Activated T-cell treated with anti-CD3 and anti-CD28 coated beads, Interleukin-2, amount 50 U/mL, for 48 hours (primary cell): ENCODE measurements at regions not wholly inside any gene's neighbourhood (a gene's known extent, or its start where the extent isn't known, plus 50 kb on each side); places are given as distances from the start of the nearest gene placed in this dataset.
"Not testable (repeated sequence)": the region's sequence is repeated elsewhere in the genome, so short reads cannot be mapped to it uniquely, and the experiment has no call there.

Experiments
- DNase-seq, 2 experiments: peaks; one replicate each; pipeline ENCODE4 v3.0.0-alpha.2; 2020

GRCh38 chrX:42432552-42432951, 345.4 kb downstream of the PPP1R2C start:
- no peak for DNase-seq

DNA sequence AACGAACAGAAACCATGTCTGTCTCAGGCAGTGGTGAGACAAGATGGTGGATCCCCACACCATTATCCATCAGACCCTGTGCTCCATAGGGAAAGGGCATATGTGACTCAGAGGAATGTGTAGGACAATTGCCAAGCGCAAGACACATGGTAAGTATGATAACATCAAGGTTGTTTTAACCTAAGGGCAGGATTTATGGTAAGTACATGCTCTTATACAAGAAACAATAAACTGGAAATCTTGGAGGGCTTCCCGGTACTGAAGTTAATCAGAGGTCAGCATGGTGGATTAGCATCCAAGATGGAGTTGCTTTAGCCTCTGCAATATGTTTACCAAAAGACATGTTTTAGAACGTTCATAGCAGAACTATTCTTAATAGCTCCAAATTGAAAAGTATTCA, 355.0 kb downstream of the PPP1R2C start:
- no peak for DNase-seq

DNA sequence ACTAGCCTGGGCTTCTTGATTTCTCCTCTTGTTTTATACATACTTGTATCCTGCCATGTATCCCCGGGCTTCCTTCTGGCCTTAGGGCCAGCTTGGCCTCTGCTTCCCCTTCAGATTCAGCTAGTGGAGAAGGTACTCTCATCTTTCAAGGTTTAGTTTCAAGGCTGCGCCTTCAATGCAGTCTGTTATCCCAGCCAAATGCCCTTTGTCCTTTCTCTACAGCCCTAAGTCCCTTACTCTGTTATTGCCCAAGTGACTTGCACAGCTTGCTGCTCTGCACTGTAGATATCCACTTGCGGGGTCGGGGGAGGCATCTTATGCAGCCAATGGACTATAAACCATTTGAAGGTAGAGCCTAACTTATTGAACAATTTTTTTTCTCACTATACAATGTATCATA, 357.5 kb downstream of the PPP1R2C start:
- DNase-seq = no peak

GRCh38 chrX:42415636-42416035, 362.3 kb downstream of the PPP1R2C start:
- DNase-seq = no peak

GRCh38 chrX:42414057-42414456, 363.9 kb downstream of the PPP1R2C start:
- no peak for DNase-seq

DNA sequence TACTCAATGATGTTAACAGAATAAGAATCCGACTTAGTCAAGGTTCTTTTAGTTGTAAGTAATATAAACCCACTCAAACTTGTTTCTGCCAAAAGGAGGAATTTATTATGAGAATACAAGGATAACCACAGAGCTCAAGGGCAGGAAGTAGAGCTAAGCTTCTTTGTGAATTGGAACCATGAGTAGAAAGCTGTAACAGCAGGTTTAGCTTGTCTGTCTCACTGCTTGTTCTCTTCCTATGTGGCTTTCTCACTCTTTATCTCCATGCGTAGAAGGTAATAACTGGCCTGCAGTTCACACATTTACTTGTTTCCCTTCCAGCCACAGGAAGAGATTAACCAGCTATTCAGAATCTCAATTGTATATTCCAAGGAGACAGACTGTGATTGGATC, 378.3 kb downstream of the PPP1R2C start:
- DNase-seq = no peak

- DNase-seq = no peak
These were observed 378.9 kb downstream of the PPP1R2C start for GRCh38 chrX:42398967-42399631.

GRCh38 chrX:42396136-42396535, 381.8 kb downstream of the PPP1R2C start:
- no peak for DNase-seq

- DNase-seq = no peak
These were observed 385.1 kb downstream of the PPP1R2C start for GRCh38 chrX:42392846-42393245.

GRCh38 chrX:42386681-42387080, 391.3 kb downstream of the PPP1R2C start:
- no peak for DNase-seq

- no peak for DNase-seq
These were observed 392.2 kb downstream of the PPP1R2C start for GRCh38 chrX:42385730-42386129.

DNA sequence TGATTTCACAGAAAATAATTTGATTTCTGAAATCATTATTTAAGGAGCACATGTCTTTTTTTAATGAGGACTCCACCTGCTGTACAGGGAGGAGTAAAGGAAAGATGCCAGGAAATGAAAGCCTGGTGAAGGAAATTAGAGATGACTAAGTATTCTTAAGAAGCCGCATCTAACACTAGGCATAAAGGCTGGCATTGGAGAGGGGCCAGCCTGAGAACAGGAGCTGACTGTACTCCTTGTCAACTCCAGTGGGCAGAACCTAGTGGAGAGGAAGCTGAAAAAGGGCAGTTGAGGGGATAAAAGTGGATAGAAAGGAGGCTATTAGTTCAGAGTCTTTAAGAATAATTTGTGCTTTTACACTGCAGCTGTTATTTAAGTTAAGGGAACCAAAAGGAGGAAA, 393.0 kb downstream of the PPP1R2C start:
- DNase-seq = no peak

DNA sequence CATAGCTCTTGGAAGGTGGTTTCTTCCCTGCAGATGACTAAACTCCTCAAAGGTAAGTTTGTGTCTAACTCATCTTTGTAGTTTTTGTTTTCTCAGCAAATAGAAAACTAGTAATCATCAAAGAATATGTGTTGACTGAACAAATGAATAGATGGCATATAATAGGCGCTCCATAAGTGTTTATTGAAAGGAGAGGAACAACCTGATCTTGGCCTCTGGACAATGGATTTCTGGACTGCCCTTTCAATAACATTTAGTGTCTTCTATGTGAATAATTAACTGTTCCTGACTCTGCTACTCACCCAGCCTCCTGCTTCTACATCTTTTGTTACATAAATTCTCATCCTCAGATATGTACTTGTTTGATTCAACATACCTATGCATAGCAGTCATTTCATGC, 399.1 kb downstream of the PPP1R2C start:
- DNase-seq = no peak

GRCh38 chrX:42375086-42375485, 402.9 kb downstream of the PPP1R2C start:
- DNase-seq = no peak

- no peak for DNase-seq
These were observed 411.8 kb downstream of the PPP1R2C start for GRCh38 chrX:42366181-42366580.

DNA sequence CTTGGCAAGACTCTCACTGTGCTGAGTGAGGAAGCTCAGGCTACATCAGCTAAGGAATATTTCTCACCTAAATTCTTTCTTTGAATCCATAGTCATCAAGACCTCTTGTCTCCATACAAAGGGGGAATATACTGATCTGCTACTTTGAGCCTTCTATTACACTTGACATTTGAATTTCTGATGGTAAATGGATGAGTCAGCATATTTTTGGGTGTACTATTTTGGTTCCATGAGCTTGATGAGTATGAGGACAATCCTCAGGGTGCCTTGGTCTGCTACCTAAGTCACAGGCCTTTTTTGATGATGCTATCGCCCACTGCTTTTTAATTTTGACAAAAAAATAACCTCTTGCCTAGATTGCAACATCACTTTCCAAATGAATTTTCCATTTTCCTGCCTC, 415.7 kb downstream of the PPP1R2C start:
- no peak for DNase-seq

- not testable (repeated sequence) for DNase-seq
These were observed 419.6 kb upstream of the CASK start for GRCh38 chrX:42342981-42343380.
